ENCODE measurements at regions not wholly inside any gene's neighbourhood (a gene's known extent, or its start where the extent isn't known, plus 50 kb on each side); places are given as distances from the start of the nearest gene placed in this dataset.
A peak's percentile ranks its signal among the peaks of the same experiment; 100 is the strongest.

DNA sequence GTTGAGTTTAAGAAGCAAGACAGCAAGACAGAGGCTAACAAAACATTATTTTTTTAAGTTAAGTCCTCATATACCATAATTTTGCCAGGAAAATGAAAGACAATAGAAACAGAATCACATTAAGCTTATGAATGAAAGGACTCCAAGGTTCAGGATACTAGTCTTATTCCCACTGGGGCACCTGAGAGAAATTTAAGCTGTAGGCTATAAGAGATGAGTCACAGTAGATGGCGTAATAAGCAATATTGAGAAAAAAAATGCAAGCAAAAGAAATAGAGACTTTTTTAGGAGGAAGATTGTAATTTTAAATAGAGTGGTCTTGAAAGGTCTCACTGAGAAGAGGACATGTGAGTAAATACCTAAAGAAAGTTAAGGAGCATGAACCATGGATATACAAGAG lies 57.1 kb upstream of the KIF2B start:
- no peaks in the 10 kb centered on the region for H3K9me1 ChIP-seq (ENCODE audit: control insufficient read depth, extremely low read depth, insufficient read depth, low read length)
- H3K27ac ChIP-seq (ENCODE audit: control insufficient read depth, insufficient read depth, low read length), result no peak overlapping the region
- H3K4me2 ChIP-seq (ENCODE audit: control insufficient read depth, extremely low read depth, insufficient read depth, low read depth, low read length), result no peak overlapping the region
- no peak overlapping the region for H3K4me3 ChIP-seq (ENCODE audit: control insufficient read depth in 2 of 3, extremely low read depth in 1 of 3, insufficient read depth in 2 of 3, low read depth in 1 of 3, low read length in 3 of 3)
- dilution Hi-C loops (cut with MboI; ENCODE audit: extremely low pct_ligation_motif_present, low sequenced_read_pairs), result no loop called here
- no peaks in the 10 kb centered on the region for H3K36me3 ChIP-seq (ENCODE audit: control insufficient read depth in 2 of 2, extremely low read depth in 1 of 2, insufficient read depth in 2 of 2, low read length in 2 of 2)
- H4K20me1 ChIP-seq (ENCODE audit: control insufficient read depth, extremely low read depth, insufficient read depth, low read length), result no peaks in the 10 kb centered on the region
- no peaks in the 10 kb centered on the region for H3K27me3 ChIP-seq (ENCODE audit: control insufficient read depth, extremely low read depth, insufficient read depth, low read length)
- H3K4me1 ChIP-seq (ENCODE audit: control insufficient read depth, extremely low read depth, insufficient read depth, low read length), result no peaks in the 10 kb centered on the region
- no peaks in the 10 kb centered on the region for H3K79me2 ChIP-seq (ENCODE audit: control insufficient read depth, insufficient read depth, low read length)
- no peak for TF ChIP-seq EZH2 (IDR thresholded peaks at IDR 0.05; ENCODE audit: low read length)
- TF ChIP-seq, protein P1, sequence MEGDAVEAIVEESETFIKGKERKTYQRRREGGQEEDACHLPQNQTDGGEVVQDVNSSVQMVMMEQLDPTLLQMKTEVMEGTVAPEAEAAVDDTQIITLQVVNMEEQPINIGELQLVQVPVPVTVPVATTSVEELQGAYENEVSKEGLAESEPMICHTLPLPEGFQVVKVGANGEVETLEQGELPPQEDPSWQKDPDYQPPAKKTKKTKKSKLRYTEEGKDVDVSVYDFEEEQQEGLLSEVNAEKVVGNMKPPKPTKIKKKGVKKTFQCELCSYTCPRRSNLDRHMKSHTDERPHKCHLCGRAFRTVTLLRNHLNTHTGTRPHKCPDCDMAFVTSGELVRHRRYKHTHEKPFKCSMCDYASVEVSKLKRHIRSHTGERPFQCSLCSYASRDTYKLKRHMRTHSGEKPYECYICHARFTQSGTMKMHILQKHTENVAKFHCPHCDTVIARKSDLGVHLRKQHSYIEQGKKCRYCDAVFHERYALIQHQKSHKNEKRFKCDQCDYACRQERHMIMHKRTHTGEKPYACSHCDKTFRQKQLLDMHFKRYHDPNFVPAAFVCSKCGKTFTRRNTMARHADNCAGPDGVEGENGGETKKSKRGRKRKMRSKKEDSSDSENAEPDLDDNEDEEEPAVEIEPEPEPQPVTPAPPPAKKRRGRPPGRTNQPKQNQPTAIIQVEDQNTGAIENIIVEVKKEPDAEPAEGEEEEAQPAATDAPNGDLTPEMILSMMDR (optimal IDR thresholded peaks at IDR 0.05 in 1 of 3, IDR thresholded peaks at IDR 0.05 in 1 of 3, conservative IDR thresholded peaks at IDR 0.05 in 1 of 3; ENCODE audit: extremely low read depth in 1 of 3, insufficient read depth in 2 of 3, low read length in 3 of 3), result no peak
- no peaks in the 10 kb centered on the region for H3K9me3 ChIP-seq (ENCODE audit: control insufficient read depth, low read depth, low read length)
- FAIRE-seq (no peak), DNase-seq (ENCODE audit: low read depth, low spot score) (no peak)
- H2AFZ ChIP-seq (ENCODE audit: control insufficient read depth, low read length), result no peak overlapping the region
- H3K9ac ChIP-seq (ENCODE audit: control insufficient read depth, extremely low read depth, insufficient read depth, low read length), result no peak overlapping the region

DNA sequence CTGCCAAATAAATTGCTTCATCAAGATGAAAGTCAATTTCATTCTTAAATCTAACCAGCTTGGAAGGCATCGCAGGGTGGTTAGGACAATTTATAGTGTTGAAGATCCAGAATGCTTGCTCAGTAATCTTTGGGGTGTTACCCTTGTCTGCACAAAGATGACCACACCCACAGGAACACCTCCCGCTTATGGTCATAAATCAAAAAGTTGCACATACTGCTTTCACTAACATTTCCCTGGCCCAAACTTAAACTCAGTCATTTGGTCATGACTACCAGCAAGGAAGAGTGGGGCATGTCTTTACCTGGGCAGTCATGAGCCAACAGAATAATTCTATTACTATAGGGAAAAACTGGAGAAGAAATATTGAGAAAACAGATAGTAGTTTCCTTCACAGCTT lies 57.6 kb upstream of the KIF2B start:
- Histone ChIP-seq H3K4me3 (ENCODE audit: control insufficient read depth in 2 of 3, extremely low read depth in 1 of 3, insufficient read depth in 2 of 3, low read depth in 1 of 3, low read length in 3 of 3) (no peak overlapping the region), H3K27me3 (ENCODE audit: control insufficient read depth, extremely low read depth, insufficient read depth, low read length) (no peaks in the 10 kb centered on the region), H3K27ac (ENCODE audit: control insufficient read depth, insufficient read depth, low read length) (no peak overlapping the region), H3K9ac (ENCODE audit: control insufficient read depth, extremely low read depth, insufficient read depth, low read length) (no peak overlapping the region), H2AFZ (ENCODE audit: control insufficient read depth, low read length) (no peak overlapping the region), H3K4me2 (ENCODE audit: control insufficient read depth, extremely low read depth, insufficient read depth, low read depth, low read length) (no peak overlapping the region), H3K9me1 (ENCODE audit: control insufficient read depth, extremely low read depth, insufficient read depth, low read length) (no peaks in the 10 kb centered on the region), H3K36me3 (ENCODE audit: control insufficient read depth in 2 of 2, extremely low read depth in 1 of 2, insufficient read depth in 2 of 2, low read length in 2 of 2) (no peaks in the 10 kb centered on the region), H3K4me1 (ENCODE audit: control insufficient read depth, extremely low read depth, insufficient read depth, low read length) (no peaks in the 10 kb centered on the region), H4K20me1 (ENCODE audit: control insufficient read depth, extremely low read depth, insufficient read depth, low read length) (no peaks in the 10 kb centered on the region), H3K9me3 (ENCODE audit: control insufficient read depth, low read depth, low read length) (no peaks in the 10 kb centered on the region), H3K79me2 (ENCODE audit: control insufficient read depth, insufficient read depth, low read length) (no peaks in the 10 kb centered on the region)
- TF ChIP-seq, protein P1 (optimal IDR thresholded peaks at IDR 0.05 in 1 of 3, IDR thresholded peaks at IDR 0.05 in 1 of 3, conservative IDR thresholded peaks at IDR 0.05 in 1 of 3; ENCODE audit: extremely low read depth in 1 of 3, insufficient read depth in 2 of 3, low read length in 3 of 3), result no peak
- TF ChIP-seq EZH2 (IDR thresholded peaks at IDR 0.05; ENCODE audit: low read length), result no peak
- dilution Hi-C loops (cut with MboI; ENCODE audit: extremely low pct_ligation_motif_present, low sequenced_read_pairs), result no loop called here
- DNase-seq (ENCODE audit: low read depth, low spot score), result no peak
- FAIRE-seq, result peak; percentile 5
